ENCODE measurements at regions not wholly inside any gene's neighbourhood (a gene's known extent, or its start where the extent isn't known, plus 50 kb on each side); places are given as distances from the start of the nearest gene placed in this dataset.

GRCh38 chr4:37082912-37083311 lies 161.6 kb upstream of the NWD2 start:
- DNase-seq (ENCODE audit: low read depth) = no peak

GRCh38 chr4:37095925-37096324 lies 148.6 kb upstream of the NWD2 start:
- DNase-seq (ENCODE audit: low read depth) = no peak

- no peak for DNase-seq (ENCODE audit: low read depth)
These were observed 143.4 kb upstream of the NWD2 start for GRCh38 chr4:37101182-37101581.

GRCh38 chr4:37101686-37102085 lies 142.9 kb upstream of the NWD2 start:
- no peak for DNase-seq (ENCODE audit: low read depth)

- no peak for DNase-seq (ENCODE audit: low read depth)
These were observed 134.8 kb upstream of the NWD2 start for GRCh38 chr4:37109756-37110155.

GRCh38 chr4:37124800-37125199 lies 119.7 kb upstream of the NWD2 start:
- DNase-seq (ENCODE audit: low read depth) = no peak

- DNase-seq (ENCODE audit: low read depth) = no peak
These were observed 118.5 kb upstream of the NWD2 start for GRCh38 chr4:37126051-37126450.

- no peak for DNase-seq (ENCODE audit: low read depth)
These were observed 114.1 kb upstream of the NWD2 start for GRCh38 chr4:37130465-37130864.

- no peak for DNase-seq (ENCODE audit: low read depth)
These were observed 112.1 kb upstream of the NWD2 start for GRCh38 chr4:37132351-37132974.

GRCh38 chr4:37132975-37133360 lies 111.6 kb upstream of the NWD2 start:
- DNase-seq (ENCODE audit: low read depth) = no peak

GRCh38 chr4:37138019-37138653 lies 106.4 kb upstream of the NWD2 start:
- no peak for DNase-seq (ENCODE audit: low read depth)

GRCh38 chr4:37138789-37139188 lies 105.8 kb upstream of the NWD2 start:
- no peak for DNase-seq (ENCODE audit: low read depth)

- no peak for DNase-seq (ENCODE audit: low read depth)
These were observed 104.6 kb upstream of the NWD2 start for GRCh38 chr4:37139987-37140386.

- DNase-seq (ENCODE audit: low read depth) = no peak
These were observed 98.3 kb upstream of the NWD2 start for GRCh38 chr4:37146260-37146659.

- DNase-seq (ENCODE audit: low read depth) = no peak
These were observed 86.9 kb upstream of the NWD2 start for GRCh38 chr4:37157476-37158167.

GRCh38 chr4:37160653-37161052 lies 83.9 kb upstream of the NWD2 start:
- no peak for DNase-seq (ENCODE audit: low read depth)

GRCh38 chr4:37165844-37166243 lies 78.7 kb upstream of the NWD2 start:
- DNase-seq (ENCODE audit: low read depth) = no peak

GRCh38 chr4:37169956-37170355 lies 74.6 kb upstream of the NWD2 start:
- no peak for DNase-seq (ENCODE audit: low read depth)

- no peak for DNase-seq (ENCODE audit: low read depth)
These were observed 56.4 kb upstream of the NWD2 start for GRCh38 chr4:37188100-37188499.
